ENCODE measurements at regions not wholly inside any gene's neighbourhood (a gene's known extent, or its start where the extent isn't known, plus 50 kb on each side); places are given as distances from the start of the nearest gene placed in this dataset.

DNA sequence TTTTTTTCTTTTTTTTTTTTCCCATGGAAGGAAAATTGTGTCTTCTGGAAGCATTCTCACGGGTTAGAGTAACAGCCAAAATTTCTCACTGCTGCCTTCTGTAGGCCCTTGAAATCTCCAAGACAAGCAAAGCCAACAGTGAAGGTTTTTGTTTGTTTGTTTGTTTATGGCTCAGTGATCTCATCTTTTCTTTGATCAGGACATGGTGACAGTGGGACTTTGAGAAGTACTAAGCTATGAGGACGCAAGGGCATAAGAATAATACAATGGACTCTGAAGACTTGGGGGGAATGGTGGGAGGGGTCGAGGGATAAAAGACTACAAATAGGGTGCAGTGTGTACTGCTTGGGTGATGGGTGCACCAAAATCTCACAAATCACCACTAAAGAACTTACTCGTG, 419.4 kb downstream of the PTPRC start:
- TF ChIP-seq CTCF (IDR thresholded peaks at IDR 0.05; ENCODE audit: insufficient read depth, low read length, poor library complexity, severe bottlenecking) (no peak), EZH2phosphoT487 (conservative IDR thresholded peaks at IDR 0.05; ENCODE audit: low read length) (no peak)
